Lung (tissue), 11 donors: ENCODE measurements at regions not wholly inside any gene's neighbourhood (a gene's known extent, or its start where the extent isn't known, plus 50 kb on each side); places are given as distances from the start of the nearest gene placed in this dataset.

ENCODE experiments used
- ATAC-seq: fragments of 200-7000 bp; cut with Tn5 transposase; one replicate; pipeline ENCODE4 v1.9.1; 2020; ENCODE audit warnings: moderate number of reproducible peaks; ENCODE audit not compliant: insufficient read depth, low FRiP score
- DNase-seq, 3 donors: peaks; one replicate each; pipeline ENCODE4 v3.0.0-alpha.2; 2013 to 2017
- H3K27ac ChIP-seq, 2 donors: one replicate each; pipeline ENCODE4 v1.5.1; 2013; ENCODE audit warnings: mild to moderate bottlenecking in 2 of 2, moderate library complexity in 2 of 2, control low read depth in 1 of 2, inconsistent platforms in 1 of 2, low read depth in 1 of 2, low read length in 1 of 2
- H3K27me3 ChIP-seq, 3 donors: one replicate each; pipeline ENCODE4 v1.5.1; 2013; ENCODE audit warnings: low read length in 2 of 3; ENCODE audit not compliant: control insufficient read depth in 3 of 3, insufficient read depth in 3 of 3
- H3K36me3 ChIP-seq, 4 donors: one replicate each; pipeline ENCODE4 v1.5.1; 2013; ENCODE audit warnings: low read length in 4 of 4, mild to moderate bottlenecking in 1 of 4, moderate library complexity in 1 of 4; ENCODE audit not compliant: control insufficient read depth in 4 of 4, insufficient read depth in 4 of 4
- H3K4me1 ChIP-seq, 5 donors: one replicate each; pipeline ENCODE4 v1.5.1; 2013; ENCODE audit warnings: low read length in 5 of 5, mild to moderate bottlenecking in 2 of 5, moderate library complexity in 1 of 5; ENCODE audit not compliant: control insufficient read depth in 5 of 5, insufficient read depth in 5 of 5
- H3K4me3 ChIP-seq: one replicate; pipeline ENCODE4 v1.5.1; 2013; ENCODE audit warnings: mild to moderate bottlenecking, control low read depth, moderate library complexity
- H3K9ac ChIP-seq, 2 donors: one replicate each; pipeline ENCODE4 v1.5.1; 2013; ENCODE audit warnings: low read length in 2 of 2, control low read depth in 1 of 2; ENCODE audit not compliant: insufficient read depth in 1 of 2
- H3K9me3 ChIP-seq, 4 donors: one replicate each; pipeline ENCODE4 v1.5.1; 2013; ENCODE audit warnings: low read length in 3 of 4, mild to moderate bottlenecking in 1 of 4, moderate library complexity in 1 of 4; ENCODE audit not compliant: control insufficient read depth in 4 of 4, insufficient read depth in 3 of 4
- WGBS, 2 donors: extraction: QIAGEN DNeasy Blood & Tissue Kit; methylation state at CpG; one replicate each; pipeline ENCODE4 v1.1.7; 2013; 5-methylcytosine and 5-hydroxymethylcytosine counted together
- TF ChIP-seq, protein P1 (sequence below): IDR thresholded peaks from 2 replicates; pipeline ENCODE4 v1.5.1; 2012; ENCODE audit warnings: mild to moderate bottlenecking; ENCODE audit errors: control extremely low read depth, extremely low read depth
- donor health status: control.
- donor health status: control.
- donor health status: Bipolar disorder and iron deficiency.
- donor health status: healthy.
- donor health status: DM: yes; HTN: yes; CAD: no.

DNA sequence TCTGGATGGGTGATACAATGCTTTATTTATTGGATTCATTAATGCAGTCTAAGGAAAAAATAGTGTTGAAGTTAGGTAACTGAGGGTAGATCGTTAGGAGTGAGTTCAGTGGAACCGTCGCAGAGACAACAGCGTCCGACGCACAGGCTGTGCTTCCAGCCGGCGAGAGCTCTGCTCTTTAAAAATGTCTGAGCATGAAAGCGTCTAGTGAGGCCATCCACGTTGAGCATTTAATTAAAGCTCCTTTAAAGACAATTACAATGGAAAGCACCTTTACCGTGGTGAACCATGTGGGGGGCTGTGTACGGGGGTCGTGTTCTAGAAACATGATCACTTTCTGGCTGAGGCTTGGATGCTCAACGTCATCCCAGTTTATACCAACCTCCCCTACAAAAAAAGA, 822.7 kb downstream of the GALR1 start:
- TF ChIP-seq, protein P1, sequence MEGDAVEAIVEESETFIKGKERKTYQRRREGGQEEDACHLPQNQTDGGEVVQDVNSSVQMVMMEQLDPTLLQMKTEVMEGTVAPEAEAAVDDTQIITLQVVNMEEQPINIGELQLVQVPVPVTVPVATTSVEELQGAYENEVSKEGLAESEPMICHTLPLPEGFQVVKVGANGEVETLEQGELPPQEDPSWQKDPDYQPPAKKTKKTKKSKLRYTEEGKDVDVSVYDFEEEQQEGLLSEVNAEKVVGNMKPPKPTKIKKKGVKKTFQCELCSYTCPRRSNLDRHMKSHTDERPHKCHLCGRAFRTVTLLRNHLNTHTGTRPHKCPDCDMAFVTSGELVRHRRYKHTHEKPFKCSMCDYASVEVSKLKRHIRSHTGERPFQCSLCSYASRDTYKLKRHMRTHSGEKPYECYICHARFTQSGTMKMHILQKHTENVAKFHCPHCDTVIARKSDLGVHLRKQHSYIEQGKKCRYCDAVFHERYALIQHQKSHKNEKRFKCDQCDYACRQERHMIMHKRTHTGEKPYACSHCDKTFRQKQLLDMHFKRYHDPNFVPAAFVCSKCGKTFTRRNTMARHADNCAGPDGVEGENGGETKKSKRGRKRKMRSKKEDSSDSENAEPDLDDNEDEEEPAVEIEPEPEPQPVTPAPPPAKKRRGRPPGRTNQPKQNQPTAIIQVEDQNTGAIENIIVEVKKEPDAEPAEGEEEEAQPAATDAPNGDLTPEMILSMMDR, result no peak
- peaks cover 0 to 4% (median 0%) of the 10 kb centered on the region in 5 donors for H3K4me1 ChIP-seq
- peaks cover 0 to 4% (median 3%) of the 10 kb centered on the region in 3 donors for H3K27me3 ChIP-seq
- ATAC-seq (no peak), DNase-seq (no peak)
- no peaks in the 10 kb centered on the region for H3K9me3 ChIP-seq
- no peak overlapping the region for H3K9ac ChIP-seq
- 83 to 85% methylated on average over 14 of the region's 14 CpGs for WGBS, 2 donors
- no peaks in the 10 kb centered on the region for H3K36me3 ChIP-seq
- no peak overlapping the region for H3K27ac ChIP-seq
- no peak overlapping the region for H3K4me3 ChIP-seq

DNA sequence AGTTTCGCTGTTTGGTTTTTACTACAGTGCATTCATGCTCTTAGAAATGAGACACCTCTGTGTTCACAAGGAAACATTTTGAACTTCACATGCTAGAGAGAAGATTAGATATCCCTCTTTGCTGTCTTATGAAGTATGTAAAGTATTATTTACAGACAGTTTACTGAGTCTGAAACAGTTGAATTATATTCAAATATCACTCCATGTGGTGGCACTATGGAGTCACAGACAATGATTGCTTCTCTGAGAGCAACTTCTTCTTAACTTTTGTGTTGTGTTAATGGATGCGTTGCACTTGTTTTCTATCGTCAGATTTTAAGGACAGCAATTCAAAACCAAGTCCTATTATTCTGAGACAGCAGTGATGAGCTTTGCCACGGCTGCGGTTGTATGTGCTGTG, 823.6 kb downstream of the GALR1 start:
- Histone ChIP-seq H3K9ac (no peak overlapping the region), H3K4me1 (peaks cover 0 to 6% (median 0%) of the 10 kb centered on the region in 5 donors), H3K9me3 (no peaks in the 10 kb centered on the region), H3K36me3 (no peaks in the 10 kb centered on the region), H3K27me3 (peaks cover 0 to 4% (median 3%) of the 10 kb centered on the region in 3 donors), H3K4me3 (no peak overlapping the region), H3K27ac (no peak overlapping the region)
- DNase-seq, result peak in 2 of 3 donors; percentile 63 to 77
- WGBS, 2 donors, result 48 to 67% methylated on average over 5 of the region's 5 CpGs
- no peak for ATAC-seq
- TF ChIP-seq, protein P1, result peak; percentile 7

DNA sequence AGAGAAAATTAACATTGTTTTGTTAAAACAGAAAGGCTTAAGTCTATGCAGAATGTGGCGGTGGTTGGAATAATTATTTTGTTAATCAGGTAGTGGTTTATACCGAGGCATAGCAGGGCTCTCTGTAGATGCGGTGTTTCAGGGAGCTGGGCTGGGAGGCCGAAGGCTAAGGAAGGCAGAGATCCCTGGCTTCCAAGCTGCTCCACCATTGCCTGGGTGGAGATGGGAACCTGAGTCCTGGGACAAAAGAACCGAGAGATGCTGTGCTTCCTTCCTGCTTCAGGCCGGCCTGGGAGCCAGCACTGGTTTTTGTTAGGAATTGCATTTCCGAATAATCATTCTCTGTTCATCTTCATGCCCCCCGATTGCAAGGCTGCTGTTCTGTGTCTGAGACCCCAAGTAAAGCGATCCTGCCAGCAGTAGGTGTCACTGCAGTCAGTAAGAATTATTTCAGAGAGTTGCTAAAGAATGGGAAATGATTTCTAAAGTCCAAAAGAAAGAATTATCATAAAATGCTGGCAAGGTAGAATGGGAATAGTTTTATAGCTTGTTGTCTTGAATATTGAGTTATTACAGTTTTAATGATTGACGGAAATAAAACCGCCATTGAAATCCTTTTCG, 824.9 kb downstream of the GALR1 start:
- no peak overlapping the region for H3K27ac ChIP-seq
- H3K9me3 ChIP-seq, result no peaks in the 10 kb centered on the region
- TF ChIP-seq, protein P1, result no peak
- 53 to 56% methylated on average over 12 of the region's 12 CpGs for WGBS, 2 donors
- peaks cover 0 to 4% (median 3%) of the 10 kb centered on the region in 3 donors for H3K27me3 ChIP-seq
- H3K4me3 ChIP-seq, result no peak overlapping the region
- no peak for ATAC-seq
- DNase-seq, result peak in 2 of 3 donors; percentile 55 to 61
- H3K9ac ChIP-seq, result no peak overlapping the region
- H3K4me1 ChIP-seq, result peaks cover 0 to 13% (median 0%) of the 10 kb centered on the region in 5 donors
- no peaks in the 10 kb centered on the region for H3K36me3 ChIP-seq

DNA sequence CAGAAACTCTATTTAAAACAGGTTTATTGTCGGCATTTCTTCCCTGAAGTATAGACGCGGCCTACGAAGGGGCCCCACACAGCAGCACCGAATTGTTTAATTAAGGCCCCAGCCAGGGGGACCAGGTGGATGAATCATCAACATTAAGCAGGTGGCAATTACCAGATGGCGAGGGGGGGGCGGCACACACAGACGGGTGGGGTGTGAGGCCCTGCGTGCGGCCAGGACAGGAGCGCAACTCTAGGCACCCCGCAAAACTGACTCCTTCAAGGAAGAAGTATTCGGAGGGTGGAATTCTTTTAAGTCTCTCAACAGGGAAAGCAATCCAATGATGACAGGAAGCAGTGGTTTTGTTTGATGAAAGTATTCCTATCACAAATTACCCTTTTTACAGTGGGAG, 830.4 kb downstream of the GALR1 start:
- Histone ChIP-seq H3K9me3 (no peaks in the 10 kb centered on the region), H3K4me3 (no peak overlapping the region), H3K27ac (no peak overlapping the region), H3K36me3 (no peaks in the 10 kb centered on the region), H3K4me1 (peaks cover 0 to 17% (median 0%) of the 10 kb centered on the region in 5 donors), H3K27me3 (no peaks in the 10 kb centered on the region), H3K9ac (no peak overlapping the region)
- DNase-seq, result no peak
- no peak for ATAC-seq
- WGBS, 2 donors, result 92 to 95% methylated on average over 13 of the region's 13 CpGs
- TF ChIP-seq, protein P1, result no peak
